ENCODE measurements at regions not wholly inside any gene's neighbourhood (a gene's known extent, or its start where the extent isn't known, plus 50 kb on each side); places are given as distances from the start of the nearest gene placed in this dataset.

GRCh38 chr6:126784161-126784790 is 334.2 kb upstream of the RSPO3 start:
- H2BK5ac ChIP-seq (ENCODE audit: insufficient read length, low read length) = no peak overlapping the region
- Mint-ChIP-seq H3K9me3 (no peaks in the 10 kb centered on the region), H3K36me3 (ENCODE audit: insufficient read depth in 1 of 3, low read depth in 3 of 3) (no peaks in the 10 kb centered on the region), H3K27me3 (ENCODE audit: low read depth) (no peaks in the 10 kb centered on the region), H3K27ac (no peak overlapping the region), H3K4me3 (no peak overlapping the region), H3K4me1 (no peaks in the 10 kb centered on the region)
- H3K23me2 ChIP-seq (ENCODE audit: insufficient read length, low read depth, low read length, poor library complexity, severe bottlenecking) = no peaks in the 10 kb centered on the region
- H3K18ac ChIP-seq (ENCODE audit: insufficient read length, low read depth, low read length) = no peak overlapping the region
- H4K5ac ChIP-seq (ENCODE audit: insufficient read length, low read depth, low read length) = no peak overlapping the region
- no peaks in the 10 kb centered on the region for H3K79me1 ChIP-seq (ENCODE audit: insufficient read depth, low read depth, low read length, poor library complexity, severe bottlenecking)
- no peak overlapping the region for H2AFZ ChIP-seq (ENCODE audit: low read length)
- H3K27ac ChIP-seq (ENCODE audit: insufficient read length, low read depth, low read length) = no peak overlapping the region
- H3K4me2 ChIP-seq (ENCODE audit: insufficient read depth, insufficient read length, low read length) = no peak overlapping the region
- no peak overlapping the region for H3T11ph ChIP-seq (ENCODE audit: low read length)
- no peak overlapping the region for H3K9ac ChIP-seq (ENCODE audit: extremely low read depth, insufficient read length, low read length)
- no peak overlapping the region for H3K4ac ChIP-seq (ENCODE audit: low read depth, low read length)
- no peak overlapping the region for H3K23ac ChIP-seq (ENCODE audit: insufficient read length, low read depth, low read length)
- H3K9me3 ChIP-seq (ENCODE audit: control insufficient read depth, low read depth, low read length) = no peaks in the 10 kb centered on the region
- no peak overlapping the region for H3K56ac ChIP-seq (ENCODE audit: insufficient read length, low read depth, low read length)
- no peak overlapping the region for H2BK120ac ChIP-seq (ENCODE audit: low read depth, low read length, poor library complexity, severe bottlenecking)
- H2BK12ac ChIP-seq (ENCODE audit: insufficient read length, low read depth, low read length) = no peak overlapping the region
- no peaks in the 10 kb centered on the region for H3K4me1 ChIP-seq (ENCODE audit: insufficient read depth, low read length)
- H3K79me2 ChIP-seq (ENCODE audit: insufficient read depth, low read length) = no peaks in the 10 kb centered on the region
- no peak overlapping the region for H3K14ac ChIP-seq (ENCODE audit: insufficient read depth, low read length)
- TF ChIP-seq CTCF (conservative IDR thresholded peaks at IDR 0.05) = no peak
- no peak for DNase-seq
- no peaks in the 10 kb centered on the region for H4K20me1 ChIP-seq (ENCODE audit: control insufficient read depth, insufficient read depth, insufficient read length)
- H2AK5ac ChIP-seq (ENCODE audit: insufficient read length, low read length) = no peak overlapping the region
- no peak overlapping the region for H4K8ac ChIP-seq (replicated peaks; ENCODE audit: insufficient read length, low read depth, low read length)
- no peak overlapping the region for H4K91ac ChIP-seq (ENCODE audit: insufficient read length, low read depth, low read length)
- H2BK15ac ChIP-seq (ENCODE audit: low read depth, low read length) = no peak overlapping the region
- no peak overlapping the region for H2BK20ac ChIP-seq (ENCODE audit: low read depth, low read length, poor library complexity, severe bottlenecking)
- H3K27me3 ChIP-seq (ENCODE audit: insufficient read depth, low read length) = no peaks in the 10 kb centered on the region
- WGBS (ENCODE audit: extremely low coverage, insufficient read length, low lambda C conversion rate) = no CpG with 5 or more reads among the region's 2 CpGs

Data from H9 (cell line).